ENCODE measurements at regions not wholly inside any gene's neighbourhood (a gene's known extent, or its start where the extent isn't known, plus 50 kb on each side); places are given as distances from the start of the nearest gene placed in this dataset.

DNA sequence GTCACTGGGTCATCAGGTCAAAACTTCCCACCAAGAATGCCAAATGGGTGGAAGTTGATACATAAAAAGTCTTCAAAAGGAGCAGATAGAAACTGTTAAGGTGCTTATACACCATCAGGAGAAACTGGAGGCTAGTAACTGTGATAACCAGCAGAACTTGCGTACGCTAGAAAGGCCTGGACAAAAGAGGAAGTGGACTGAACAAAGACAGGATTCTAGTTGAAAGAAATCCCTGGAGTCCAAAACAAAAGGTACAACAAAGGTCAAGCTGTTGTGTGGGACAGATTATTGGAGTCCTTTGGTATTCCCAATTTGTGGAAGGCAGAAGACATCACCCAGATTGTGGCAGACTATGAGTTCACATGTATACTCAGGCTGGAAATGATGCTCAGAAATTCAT is 215.8 kb upstream of the PBX1 start:
- TF ChIP-seq MYC (IDR thresholded peaks at IDR 0.05; ENCODE audit: low read depth, low read length), result no peak
- no peak for TF ChIP-seq JUN (IDR thresholded peaks at IDR 0.05; ENCODE audit: borderline replicate concordance, insufficient read depth, insufficient read length, low read depth)
- TF ChIP-seq, protein P1, sequence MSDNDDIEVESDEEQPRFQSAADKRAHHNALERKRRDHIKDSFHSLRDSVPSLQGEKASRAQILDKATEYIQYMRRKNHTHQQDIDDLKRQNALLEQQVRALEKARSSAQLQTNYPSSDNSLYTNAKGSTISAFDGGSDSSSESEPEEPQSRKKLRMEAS (IDR thresholded peaks at IDR 0.05; ENCODE audit: insufficient read depth, insufficient read length), result no peak
- TF ChIP-seq POLR2AphosphoS5 (IDR thresholded peaks at IDR 0.05; ENCODE audit: insufficient read depth, low read depth, low read length), result no peak
- TF ChIP-seq FOS (IDR thresholded peaks at IDR 0.05; ENCODE audit: borderline replicate concordance, insufficient read depth, low read length), result no peak
- no peak for TF ChIP-seq GATA2 (IDR thresholded peaks at IDR 0.05; ENCODE audit: insufficient read depth, insufficient read length, low read depth, low read length)
- no peak for TF ChIP-seq EZH2 (IDR thresholded peaks at IDR 0.05; ENCODE audit: borderline replicate concordance, low read depth, low read length, severe bottlenecking)
- TF ChIP-seq POLR2A (IDR thresholded peaks at IDR 0.05; ENCODE audit: low read depth, low read length), result no peak
- TF ChIP-seq, protein P2, sequence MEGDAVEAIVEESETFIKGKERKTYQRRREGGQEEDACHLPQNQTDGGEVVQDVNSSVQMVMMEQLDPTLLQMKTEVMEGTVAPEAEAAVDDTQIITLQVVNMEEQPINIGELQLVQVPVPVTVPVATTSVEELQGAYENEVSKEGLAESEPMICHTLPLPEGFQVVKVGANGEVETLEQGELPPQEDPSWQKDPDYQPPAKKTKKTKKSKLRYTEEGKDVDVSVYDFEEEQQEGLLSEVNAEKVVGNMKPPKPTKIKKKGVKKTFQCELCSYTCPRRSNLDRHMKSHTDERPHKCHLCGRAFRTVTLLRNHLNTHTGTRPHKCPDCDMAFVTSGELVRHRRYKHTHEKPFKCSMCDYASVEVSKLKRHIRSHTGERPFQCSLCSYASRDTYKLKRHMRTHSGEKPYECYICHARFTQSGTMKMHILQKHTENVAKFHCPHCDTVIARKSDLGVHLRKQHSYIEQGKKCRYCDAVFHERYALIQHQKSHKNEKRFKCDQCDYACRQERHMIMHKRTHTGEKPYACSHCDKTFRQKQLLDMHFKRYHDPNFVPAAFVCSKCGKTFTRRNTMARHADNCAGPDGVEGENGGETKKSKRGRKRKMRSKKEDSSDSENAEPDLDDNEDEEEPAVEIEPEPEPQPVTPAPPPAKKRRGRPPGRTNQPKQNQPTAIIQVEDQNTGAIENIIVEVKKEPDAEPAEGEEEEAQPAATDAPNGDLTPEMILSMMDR (IDR thresholded peaks at IDR 0.05; ENCODE audit: extremely low read depth in 1 of 2, insufficient read depth in 1 of 2, low read depth in 1 of 2, low read length in 2 of 2), result no peak
- BruUV-seq (replicated peaks), result no TSS peak
- dilution Hi-C loops (cut with MboI; ENCODE audit: extremely low pct_ligation_motif_present, low sequenced_read_pairs), result no loop called here

More for the DNA sequence above, 215.8 kb upstream of the PBX1 start:
- Histone ChIP-seq H3K79me2 (ENCODE audit: control insufficient read depth, insufficient read depth, low read length) (no peaks in the 10 kb centered on the region), H3K4me3 (replicated peaks in 1 of 3; ENCODE audit: insufficient read depth in 1 of 3, low read depth in 1 of 3, low read length in 3 of 3) (no peak overlapping the region), H3K27me3 (ENCODE audit: control insufficient read depth in 2 of 2, insufficient read depth in 2 of 2, low read length in 2 of 2) (no peaks in the 10 kb centered on the region), H3K9ac (replicated peaks; ENCODE audit: extremely low read depth, insufficient read depth, low read length) (no peak overlapping the region), H3K4me2 (ENCODE audit: insufficient read depth, low read length) (no peak overlapping the region), H3K36me3 (ENCODE audit: control insufficient read depth in 2 of 2, extremely low read depth in 1 of 2, insufficient read depth in 2 of 2, low read length in 2 of 2) (no peaks in the 10 kb centered on the region), H3K27ac (ENCODE audit: insufficient read depth, low read depth, low read length) (no peak overlapping the region), H2AFZ (ENCODE audit: low read depth, low read length) (no peak overlapping the region), H3K9me3 (replicated peaks; ENCODE audit: control insufficient read depth, insufficient read depth, low read length) (no peaks in the 10 kb centered on the region), H3K4me1 (ENCODE audit: control insufficient read depth, extremely low read depth, insufficient read depth, low read length) (no peaks in the 10 kb centered on the region), H4K20me1 (replicated peaks; ENCODE audit: control insufficient read depth, extremely low read depth, insufficient read depth, low read length) (no peaks in the 10 kb centered on the region), H3K9me1 (replicated peaks; ENCODE audit: control insufficient read depth, extremely low read depth, insufficient read depth, low read length) (no peaks in the 10 kb centered on the region)
- FAIRE-seq, result no peak
- POLR2A ChIA-PET, result no interaction called here
- CTCF ChIA-PET, result no interaction called here
- DNase-seq (ENCODE audit: low read depth, low spot score), result no peak
- intact Hi-C loops (cut with micrococcal nuclease), result no loop called here
